GM21367 (cell line): ENCODE measurements at regions not wholly inside any gene's neighbourhood (a gene's known extent, or its start where the extent isn't known, plus 50 kb on each side); places are given as distances from the start of the nearest gene placed in this dataset.

Experiments
- ATAC-seq: cut with Tn5 transposase; IDR thresholded peaks from one replicate; pipeline ENCODE4 v1.9.1; 2021; ENCODE audit not compliant: unreplicated experiment

DNA sequence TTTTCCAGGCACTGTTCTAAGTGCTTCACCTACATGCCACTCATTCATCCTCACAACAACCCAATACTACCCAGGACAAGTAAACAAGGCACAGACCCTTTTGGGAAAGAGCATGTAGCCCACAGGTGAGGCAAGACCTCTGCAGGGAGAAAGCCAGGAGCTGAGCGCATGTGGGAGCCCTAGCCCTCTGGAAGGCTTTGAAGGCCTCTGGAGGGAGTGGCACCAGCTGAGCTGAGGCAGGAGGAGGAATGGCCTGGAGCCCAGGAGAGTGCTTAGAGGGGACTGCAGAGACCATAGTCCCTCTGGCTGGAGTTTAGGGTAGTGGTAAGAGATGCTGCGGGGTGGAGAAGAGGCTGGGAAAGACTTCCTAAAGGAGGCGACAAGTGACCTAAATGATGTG lies 516.5 kb downstream of the FUT8 start:
- ATAC-seq, result no peak

DNA sequence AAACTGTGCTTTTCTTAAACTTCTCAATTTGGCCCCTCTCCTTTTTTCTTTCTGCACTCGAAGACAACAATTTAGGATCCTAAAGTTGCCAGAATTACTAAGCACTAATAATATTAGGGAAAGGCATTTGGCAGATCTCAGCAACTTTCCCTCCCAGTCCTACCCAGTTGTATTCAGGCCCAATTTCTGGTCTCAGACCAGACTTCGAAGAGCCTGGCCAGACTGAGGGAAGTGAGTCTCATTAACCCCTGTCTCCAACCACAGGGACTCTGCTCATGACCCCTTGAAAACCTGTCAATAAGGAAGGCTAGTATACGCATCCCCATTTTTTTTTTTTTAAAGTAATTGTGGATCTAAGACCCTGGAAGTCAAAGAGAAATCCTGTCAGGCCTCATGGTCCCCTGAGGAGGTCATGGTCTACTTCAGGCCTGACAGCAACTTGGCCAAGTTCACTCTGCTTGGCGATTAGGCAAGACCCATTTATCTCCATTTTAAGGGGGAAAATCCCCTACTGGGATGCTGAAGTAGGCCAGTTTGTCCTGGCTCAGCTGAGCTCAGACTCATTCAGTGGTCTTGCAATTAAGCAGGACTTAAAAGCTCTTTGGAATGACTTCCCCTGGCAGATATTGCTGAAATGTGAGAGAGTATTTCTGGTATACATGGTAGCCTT lies 521.0 kb downstream of the FUT8 start:
- no peak for ATAC-seq

DNA sequence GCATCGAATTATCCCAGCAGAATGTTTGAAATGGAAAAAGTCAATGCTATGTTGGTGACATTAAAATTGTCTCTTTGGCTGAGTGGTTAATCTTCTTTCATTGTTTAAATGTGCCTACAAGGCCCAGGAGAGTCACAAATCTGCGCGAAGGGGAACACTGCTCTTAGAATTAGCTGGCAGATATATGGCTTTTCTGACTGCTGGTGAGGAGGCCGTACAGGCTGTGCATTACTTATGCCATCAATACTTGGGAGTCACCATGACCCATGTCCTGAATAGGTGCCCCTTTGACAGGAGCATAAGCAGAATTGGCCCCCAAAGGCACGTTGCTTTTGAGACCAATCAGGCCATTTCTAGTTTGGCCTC lies 521.5 kb downstream of the FUT8 start:
- ATAC-seq, result no peak

DNA sequence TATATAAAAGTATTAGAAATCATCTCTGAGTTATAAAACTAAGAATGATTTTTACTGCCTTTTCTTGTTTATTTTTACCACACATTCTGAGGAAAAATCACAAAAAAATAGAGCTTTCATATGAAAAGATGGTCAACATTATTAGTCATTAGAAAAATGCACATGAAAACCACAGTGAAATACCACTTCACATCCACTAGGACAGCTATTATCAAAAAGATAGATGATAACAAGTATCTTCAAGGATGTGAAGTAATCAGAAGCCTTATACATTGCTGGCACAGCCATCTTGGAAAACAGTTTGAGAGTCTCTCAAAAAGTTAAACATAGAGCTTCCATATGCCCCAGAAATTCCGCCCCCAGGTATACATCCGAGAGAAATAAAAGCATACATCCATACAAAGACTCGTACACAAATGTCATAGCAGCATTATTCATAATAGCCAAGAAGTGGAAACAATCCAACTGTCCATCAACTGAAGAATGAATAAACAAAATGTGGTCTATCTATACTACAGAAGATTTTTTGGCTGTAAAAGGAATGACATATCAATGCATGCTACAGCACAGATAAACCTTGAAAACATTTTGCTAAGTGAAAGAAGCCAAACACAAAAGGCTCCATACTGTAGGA lies 523.9 kb downstream of the FUT8 start:
- ATAC-seq, result no peak

DNA sequence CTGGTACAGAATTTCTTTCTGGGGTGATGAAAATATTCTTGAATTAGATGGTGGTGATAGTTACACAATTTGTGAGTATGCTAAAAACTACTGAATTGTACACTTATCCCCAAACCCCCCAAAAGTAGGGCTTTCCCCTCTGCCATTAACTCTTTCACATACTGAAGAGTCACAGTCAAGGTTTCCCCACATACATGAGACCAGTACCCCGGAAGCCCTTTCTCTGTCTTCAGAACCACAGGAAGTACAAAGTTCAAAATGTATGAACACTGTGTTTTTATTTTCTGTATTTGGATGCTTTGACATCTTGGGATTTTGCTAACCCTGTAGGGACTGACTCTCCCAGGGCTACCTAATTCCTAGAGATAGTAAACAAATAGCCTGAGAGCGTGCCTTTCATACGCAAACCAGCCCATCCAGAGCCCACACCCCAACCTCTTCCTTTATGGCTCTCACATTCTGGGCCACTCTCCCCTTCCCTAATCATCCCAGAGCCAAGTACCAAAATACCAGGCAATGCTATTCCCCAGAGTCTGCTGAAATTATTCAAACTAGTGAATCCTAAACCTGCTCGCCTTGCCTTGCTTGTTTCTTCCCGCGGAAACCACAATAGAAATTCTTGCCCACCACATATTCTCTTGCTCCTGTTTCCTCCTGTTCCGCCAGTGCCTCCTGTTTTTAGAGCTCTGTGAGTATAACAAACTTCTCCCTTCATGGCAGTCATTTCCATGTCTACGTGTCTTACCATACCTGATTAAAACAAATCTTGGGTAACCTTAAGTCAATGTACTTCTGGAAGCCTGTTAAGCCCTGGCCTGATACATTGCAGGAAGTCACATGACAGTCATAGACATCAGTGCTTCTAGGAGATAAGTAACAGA lies 524.8 kb downstream of the FUT8 start:
- ATAC-seq, result no peak

DNA sequence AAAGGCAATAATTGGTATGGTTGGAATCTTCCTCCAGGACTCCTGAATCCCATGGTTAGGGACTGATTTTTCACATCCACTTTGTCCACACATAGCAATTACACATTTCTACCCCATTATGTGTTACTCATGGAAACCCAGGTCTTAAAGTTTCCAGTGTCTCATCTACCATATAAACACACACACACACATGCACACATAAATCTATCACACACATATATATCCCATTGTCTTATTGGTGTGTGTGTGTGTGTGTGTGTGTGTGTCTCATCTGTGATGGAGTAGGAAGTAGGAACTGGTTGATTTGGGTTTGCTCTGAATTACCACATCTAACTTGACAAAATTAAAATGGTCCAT lies 525.4 kb downstream of the FUT8 start:
- no peak for ATAC-seq

DNA sequence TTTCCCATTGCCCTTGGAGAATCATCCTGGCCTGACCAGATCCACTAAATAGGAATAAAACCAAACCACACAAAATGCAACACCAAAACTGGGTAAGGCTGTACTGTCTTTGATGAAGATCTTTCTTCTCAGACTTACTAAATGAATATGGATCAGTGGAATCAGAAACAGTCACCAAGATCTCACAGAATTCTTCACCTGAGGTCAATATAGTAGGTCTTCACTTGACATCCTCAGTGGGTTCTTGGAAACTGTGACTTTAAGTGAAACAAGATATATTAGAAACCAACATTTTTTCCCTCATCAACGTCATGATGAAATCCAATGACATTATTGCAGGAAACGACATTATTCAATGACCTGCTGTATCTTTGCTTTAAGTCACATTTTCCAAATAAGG lies 526.2 kb downstream of the FUT8 start:
- no peak for ATAC-seq

DNA sequence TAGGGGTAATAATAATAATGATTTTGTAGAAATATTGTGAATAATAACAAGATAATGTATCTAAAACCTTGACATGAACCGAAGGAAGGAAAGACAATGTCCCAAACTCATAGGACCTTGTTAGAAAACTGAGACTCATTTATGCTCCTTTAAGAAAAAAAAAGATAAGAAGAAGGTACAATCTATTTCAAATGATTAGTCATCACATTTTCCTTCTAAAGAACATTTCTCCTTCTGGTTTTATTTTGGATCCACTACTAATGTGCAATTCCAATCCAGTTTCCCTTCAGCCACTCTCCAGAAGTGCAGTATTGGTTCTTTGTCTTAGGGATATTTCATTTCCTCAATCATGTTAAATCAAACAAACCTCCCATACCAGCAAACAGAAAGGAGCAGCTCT lies 526.7 kb downstream of the FUT8 start:
- ATAC-seq, result no peak

DNA sequence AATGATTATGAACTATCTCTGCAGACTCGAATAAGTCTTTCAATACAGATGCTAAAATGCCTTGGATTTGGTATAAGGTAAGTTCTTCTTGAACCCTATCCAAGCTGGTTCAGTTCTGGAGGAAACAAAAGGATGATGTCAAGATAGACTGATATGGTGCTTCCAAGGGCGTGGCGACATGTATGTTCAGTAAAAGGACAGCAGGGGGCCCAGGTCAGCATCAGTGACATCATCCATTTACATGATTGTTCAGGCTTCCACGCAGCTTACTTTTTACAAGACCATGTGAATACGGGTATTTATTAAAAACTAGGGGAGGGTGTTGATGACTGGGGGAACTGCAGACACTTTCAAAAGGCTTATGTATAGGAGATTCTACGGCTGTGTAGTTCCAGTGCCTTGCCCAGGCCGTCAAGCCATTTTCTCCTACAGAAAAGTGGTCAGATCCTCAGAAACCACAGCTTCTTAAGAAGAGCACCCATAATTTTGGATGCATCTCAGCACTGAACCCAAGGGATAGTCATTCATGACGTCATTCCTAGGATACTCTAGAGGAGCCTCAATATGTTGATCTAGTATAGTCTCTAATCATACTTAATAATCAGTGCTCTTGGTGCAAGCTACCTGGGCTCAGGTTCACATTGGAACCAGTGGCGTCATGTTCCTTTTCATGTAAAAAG lies 527.7 kb downstream of the FUT8 start:
- no peak for ATAC-seq

DNA sequence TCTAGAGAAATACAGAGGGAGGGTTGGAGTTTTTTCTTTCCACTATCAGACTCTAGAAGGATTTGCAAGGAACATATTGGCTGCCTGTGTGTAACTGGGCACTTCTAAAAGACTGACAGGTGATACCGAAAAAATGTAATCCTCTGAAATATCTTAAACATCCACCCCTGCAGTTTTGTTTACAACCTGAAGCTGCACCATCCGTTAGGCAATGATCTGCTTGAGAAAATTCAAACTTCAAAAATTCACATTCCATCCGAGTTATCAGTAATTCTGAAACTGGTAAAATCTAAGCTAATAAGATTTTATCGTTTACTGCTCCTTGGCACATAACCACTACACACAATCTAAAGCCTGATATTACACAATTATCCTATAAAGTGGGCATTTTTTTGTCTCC lies 528.6 kb downstream of the FUT8 start:
- no peak for ATAC-seq

DNA sequence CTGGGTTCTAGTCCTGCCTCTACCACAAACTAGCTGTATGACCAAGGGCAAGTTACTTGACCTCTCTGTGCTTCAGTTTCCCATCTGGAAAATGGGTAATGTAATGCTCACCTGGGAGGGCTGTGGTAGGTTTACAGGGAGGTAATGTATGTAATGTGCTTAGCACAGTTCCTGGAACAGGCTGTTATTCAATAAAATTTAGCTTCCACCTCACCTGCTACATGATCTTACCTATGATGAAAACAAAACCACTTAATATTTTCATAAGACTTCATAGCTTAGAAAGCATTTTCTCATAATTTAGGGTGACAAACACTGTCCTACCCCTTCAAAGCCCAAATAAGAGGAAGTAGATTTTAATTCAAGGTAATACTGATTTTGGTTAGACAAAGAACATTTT lies 530.6 kb downstream of the FUT8 start:
- ATAC-seq, result no peak

DNA sequence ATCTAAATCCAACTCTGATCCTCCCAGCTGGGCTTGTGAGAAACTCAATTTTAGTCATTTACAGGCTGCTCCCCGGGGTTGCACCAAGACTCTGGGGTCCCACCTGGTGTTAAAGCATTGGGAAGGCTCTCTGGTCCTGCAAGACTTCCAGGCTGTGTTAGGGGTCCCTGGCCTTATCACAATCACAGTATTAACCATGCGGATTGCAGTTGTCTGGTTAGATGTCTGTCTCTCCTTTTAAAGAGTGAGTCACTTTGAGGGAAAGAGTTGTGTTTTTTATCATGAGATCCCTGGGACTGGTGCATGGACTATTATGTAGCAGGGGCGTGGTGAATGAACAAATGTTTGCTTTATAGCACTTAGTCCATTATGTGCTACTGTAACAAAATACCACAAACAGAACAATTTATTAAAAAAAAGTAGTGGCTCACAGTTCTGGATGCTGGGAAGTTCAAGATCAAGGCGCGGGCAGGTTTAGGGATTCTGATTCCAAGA lies 531.4 kb downstream of the FUT8 start:
- no peak for ATAC-seq

DNA sequence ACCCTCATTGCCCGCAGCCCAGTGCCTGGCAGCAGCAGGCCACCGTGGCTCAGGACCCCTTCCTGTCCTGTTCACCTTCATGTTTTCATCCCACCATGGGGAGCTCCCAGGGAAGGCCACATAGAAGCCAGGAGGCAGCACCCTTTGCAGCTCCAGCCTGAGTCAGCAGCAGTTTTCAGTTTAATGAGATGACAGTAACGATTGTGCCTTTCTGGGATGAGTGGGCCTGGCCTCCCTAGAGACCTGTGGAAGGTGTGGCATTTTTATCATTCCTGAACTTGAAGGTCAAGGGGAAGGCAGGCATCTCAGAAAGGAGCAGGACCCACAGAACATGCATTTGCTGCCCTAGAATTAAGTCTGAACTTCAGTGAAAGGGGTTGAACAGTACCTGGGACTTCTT lies 532.8 kb downstream of the FUT8 start:
- no peak for ATAC-seq

DNA sequence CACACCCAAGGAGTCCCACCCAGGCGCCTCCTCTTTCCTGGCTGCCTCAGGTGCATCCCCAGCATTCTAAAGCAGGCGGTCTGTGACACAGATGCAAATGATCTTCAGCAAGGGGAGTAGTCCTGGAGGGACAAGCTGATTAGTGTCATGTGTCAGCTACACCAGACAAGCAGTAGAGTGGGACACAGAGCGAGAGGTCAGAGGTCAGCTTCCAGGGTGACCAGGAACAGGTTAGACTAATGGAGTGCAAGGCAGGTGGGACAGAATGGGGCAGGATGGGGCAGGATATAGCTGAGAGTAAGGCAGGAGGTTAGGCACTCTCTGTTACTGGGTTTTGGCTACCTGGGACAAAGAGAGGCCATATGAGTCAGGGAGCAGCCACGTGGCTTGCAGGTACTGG lies 534.0 kb downstream of the FUT8 start:
- no peak for ATAC-seq

DNA sequence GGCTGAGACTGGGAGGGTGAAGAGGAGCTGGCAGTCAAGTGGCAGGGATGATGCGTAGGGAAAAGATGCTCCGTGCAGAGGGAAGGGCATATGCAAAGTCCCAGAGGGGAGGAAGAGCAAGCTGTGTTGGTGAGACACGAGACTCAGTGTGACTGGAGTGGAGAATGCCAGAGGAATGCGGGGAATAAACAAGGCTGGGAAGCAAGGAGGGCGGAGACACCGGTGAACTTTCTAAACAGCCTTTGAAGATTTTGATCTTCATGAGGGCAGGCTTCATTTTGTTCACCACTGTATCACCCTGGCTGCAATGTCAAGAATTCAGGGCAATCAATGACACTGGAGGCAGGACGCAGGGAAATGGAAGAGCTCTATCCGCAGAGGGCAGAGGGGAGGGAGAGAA lies 535.8 kb downstream of the FUT8 start:
- no peak for ATAC-seq

DNA sequence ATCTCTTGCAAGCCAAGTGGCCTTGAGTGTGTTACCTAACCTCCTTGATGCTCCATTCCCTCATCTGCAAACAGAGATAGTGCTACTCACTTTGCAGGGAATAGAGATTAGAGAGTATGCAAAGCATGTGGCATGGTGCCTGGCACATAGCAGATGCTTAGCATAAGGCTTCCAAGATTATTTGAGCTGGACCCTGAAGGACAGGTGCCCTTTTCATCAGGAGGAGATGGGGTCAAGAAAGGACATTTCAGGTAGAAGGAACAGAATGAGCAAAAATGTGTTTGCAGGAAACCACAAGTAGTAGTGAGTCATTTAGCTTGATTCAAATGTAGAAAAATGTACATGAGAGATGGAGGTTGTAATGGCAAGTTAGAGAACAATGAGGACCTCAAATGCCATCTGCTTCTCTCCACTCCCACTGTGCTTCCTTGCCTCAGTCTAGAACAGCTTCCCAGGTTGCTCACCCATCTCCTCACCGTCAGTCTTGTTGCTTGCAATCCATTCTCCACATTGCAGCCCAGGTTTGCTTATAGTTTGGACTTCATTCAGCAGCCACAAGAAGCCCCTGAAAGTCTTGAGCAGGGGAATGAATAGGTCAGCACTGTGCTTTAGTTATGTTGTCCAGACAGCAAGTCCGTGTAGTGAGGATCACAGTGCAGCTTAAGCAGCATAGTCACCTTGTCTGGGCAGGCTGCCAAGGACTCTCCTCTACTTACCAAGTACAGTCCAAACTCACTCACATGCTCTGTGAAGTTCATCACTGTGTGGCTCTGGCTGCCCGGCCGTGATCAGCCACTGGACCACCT lies 536.3 kb upstream of the CCDC196 start:
- no peak for ATAC-seq

DNA sequence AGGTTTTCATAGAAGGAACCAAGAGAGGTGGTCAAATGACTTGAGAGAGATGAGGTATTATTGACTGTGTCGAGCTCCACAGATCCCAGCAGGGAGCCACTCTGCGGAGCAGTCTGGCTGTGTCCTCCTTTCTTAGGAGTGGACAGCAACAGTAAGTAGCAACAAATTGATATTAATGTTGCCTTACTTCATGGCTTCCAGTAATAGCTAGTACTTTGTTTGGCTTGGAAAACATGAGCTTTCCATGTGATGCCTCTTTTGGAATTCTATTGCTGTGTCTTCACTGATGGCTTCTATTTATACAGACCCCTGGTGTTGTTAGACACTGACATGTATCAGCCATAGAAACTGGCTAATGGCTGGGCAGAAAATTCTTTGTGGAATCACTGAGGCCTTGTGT lies 531.2 kb upstream of the CCDC196 start:
- ATAC-seq, result no peak

DNA sequence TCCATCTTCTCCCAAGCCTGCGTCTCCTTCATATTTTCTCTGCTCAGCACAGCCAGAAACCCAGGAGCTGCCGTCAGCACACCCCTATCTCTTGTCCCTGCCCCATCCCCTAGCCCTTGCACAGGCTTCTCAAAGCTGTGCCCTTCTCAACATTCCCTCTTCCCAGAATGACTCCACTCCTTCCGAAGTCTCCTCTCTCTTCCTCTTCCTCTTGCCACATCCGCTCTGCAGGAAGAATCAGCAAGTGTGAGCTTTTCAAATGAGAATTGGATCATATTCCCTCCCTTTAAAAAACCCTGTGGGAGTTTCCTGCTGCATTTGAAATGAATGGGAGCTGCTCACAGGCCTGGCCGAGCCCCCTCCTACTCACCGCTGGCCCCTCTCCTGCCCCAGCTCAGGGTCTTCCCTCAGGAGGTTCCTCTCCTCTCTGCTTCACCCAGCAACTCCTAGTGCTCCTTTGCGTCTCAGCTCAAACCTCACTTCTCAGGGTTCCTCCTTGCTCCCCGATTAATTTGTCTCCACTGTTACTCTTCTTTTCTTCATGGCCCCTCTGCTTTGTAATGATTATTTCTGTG lies 528.5 kb upstream of the CCDC196 start:
- ATAC-seq, result no peak

DNA sequence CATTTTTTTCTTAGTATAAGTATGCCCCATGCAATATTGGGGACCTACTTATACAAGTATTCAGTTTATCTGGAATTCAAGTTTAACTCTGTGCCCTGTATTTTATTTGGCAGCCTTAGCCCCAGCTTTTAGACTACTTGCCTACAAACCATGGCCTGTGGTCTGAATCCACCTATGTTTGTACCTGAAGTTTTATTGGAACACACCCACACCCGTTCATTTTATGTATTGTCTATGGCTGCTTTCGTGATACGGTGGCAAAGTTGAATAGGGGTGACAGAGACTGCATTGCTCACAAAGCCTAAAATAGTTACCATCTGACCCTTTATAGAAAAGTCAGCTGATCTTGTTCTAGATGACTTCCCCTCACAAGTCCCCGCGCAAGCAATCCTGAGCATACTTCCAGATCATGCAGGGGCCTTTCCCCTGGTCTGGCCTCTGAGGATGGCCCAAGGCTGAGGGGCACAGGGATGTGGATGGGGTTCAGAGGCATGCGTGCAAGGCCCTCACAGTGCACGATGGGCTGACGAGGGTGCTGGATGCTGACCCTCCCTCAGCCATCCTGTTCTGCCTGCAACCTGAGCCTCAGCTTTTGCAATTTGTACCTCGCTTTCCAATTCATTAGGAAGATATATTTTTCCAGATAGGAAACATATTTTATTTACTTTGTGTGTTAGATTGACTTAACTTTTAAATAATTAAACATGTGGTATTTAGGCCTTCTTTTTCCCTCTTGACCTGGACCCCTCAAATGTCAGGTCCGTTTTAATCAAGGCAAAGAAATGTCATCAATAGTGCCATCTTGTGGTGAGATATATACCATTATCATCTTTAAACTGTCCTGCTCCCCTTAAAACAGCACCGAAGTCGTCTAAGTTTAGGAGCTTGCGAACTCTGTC lies 527.3 kb upstream of the CCDC196 start:
- no peak for ATAC-seq
